Left hindlimb (tissue), 1 donor: ENCODE measurements at regions not wholly inside any gene's neighbourhood (a gene's known extent, or its start where the extent isn't known, plus 50 kb on each side); places are given as distances from the start of the nearest gene placed in this dataset.

Source experiments
- DNase-seq: peaks from one replicate; pipeline ENCODE4 v3.0.0-alpha.2; 2018

DNA sequence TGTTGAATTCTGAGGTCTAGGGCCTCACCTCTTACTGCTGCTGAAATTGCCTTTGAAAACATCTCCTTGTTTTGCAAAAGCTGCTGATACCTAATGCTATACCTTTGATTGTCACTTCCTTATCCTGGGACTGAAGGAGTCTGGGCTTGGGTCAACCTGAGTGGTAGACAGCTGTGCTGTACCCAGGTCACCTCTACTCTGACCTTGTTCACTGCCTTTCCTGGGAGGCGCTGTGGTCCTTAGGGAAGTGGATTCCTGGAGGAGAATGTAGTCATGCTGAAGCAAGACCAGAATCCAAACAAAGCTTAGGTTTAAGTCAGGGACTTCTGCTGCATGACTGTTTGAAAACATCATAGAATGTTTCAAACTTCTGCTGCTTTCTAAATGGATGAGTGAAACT is 191.4 kb downstream of the SNAPC1 start:
- no peak for DNase-seq

DNA sequence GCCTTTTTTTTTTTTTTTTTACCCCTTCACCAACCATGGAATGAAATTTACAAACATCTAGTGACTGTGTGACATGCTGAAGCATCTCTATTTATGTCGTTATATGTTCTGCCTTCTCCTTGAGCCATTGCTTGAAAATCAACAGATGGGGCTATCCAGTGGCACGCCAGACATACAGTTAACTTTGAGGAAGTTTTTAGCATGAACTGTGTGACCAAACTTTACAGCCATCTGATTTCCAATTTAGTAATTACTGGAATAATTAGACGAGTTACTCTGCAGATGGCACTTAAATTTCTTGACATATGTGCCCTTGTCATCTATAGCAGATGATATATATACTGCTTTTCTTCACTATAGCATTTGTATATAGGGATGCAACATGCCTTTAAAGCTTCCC is 192.1 kb downstream of the SNAPC1 start:
- no peak for DNase-seq

DNA sequence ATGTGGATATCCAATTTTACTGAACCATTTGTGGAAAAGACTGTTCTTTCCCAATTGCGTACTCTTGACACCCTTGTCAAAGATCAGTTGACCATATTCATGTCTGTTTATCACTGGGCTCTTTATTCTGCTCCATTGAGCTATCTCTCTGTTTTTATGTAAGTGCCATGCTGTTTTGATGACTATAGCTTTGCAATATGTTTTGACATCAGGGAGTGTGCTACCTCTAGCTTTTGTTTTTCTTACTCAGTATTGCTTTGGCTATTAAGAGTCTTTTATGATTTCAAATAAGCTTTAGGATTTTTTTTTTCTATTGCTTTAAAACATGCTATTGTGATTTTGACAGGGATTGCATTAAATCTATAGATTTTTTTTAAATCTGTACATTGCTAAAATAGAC is 194.3 kb downstream of the SNAPC1 start:
- no peak for DNase-seq

DNA sequence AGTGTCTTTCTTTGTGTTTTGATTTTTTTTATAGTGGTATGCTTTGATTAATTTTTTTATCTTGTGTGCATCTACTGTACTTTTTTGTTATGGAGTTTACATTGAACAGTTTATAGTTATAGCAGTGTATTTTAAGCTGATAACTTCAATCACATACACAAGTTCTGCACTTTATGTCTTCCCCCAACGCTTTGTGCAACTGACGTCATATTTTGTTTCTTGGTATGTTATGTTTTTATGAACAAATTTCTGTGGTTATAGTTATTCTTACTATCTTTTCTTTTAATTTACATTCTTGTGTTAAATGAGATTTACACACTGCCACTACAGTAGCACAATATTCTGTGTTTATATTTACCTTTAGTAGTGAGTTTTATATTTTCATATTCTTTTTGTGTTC is 197.1 kb downstream of the SNAPC1 start:
- no peak for DNase-seq

DNA sequence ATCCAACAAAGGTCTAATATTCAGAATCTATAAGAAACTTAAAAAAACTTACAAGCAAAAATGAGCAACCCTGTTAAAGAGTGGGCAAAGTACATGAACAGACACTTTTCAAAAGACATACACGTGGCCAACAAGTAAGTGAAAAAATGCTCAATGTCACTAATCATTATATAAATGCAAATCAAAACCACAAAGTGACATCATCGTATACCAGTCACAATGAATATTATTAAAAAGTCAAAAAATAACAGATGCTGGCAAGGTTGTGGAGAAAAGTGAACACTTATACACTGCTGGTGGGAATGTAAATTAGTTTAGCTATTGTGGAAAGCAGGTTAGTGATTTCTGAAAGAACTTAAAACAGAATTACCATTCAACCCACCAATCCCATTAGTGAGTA is 199.1 kb downstream of the SNAPC1 start:
- no peak for DNase-seq

DNA sequence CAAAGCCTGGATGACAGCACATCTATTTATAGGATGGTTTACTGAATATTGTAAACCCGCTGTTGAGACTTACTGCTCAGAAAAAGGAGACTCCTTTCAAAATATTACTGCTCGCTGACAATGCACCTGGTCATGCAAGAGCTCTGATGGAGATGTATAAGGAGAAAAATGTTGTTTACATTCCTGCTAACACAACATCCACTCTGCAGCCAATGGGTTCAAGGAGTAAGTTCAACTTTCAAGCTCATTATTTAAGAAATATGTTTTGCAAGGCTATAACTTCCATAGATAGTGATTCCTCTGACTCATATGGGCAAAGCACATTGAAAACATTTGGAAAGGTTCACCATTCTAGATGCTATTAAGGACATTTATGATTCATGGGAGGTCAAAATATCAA is 201.7 kb downstream of the SNAPC1 start:
- DNase-seq, result no peak

DNA sequence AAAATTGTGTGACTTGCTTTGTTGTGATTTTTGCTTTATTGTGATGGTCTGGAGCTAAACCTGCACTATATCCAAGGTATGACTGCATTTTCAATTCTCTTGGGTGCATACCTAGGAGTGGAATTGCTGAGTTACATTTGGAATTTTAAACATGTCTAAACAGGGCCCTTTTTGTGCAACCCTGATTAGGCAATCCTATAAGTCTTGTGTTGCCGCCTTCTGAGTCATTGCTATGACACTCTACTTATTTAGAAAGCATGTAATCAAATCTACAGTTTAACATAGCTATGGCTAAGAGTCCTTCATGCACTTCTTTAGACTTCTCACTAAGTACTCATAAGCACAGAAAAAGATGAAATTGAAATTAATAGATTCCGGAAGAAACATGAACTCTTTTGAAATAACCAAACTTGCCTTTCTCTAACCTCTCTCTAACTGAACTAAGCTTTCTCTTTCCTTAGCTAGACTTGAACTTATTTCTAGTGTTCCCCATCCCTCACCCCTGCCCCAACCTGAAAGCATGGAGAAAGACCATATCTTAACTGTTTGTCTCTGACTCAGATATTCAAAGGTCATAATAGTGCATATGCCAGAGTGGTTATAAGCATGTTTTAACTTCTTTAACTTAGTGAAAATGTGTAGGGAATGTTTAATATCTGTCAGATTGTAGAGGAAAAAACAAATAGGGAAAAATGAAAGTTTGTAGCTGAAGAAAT is 203.0 kb downstream of the SNAPC1 start:
- no peak for DNase-seq

DNA sequence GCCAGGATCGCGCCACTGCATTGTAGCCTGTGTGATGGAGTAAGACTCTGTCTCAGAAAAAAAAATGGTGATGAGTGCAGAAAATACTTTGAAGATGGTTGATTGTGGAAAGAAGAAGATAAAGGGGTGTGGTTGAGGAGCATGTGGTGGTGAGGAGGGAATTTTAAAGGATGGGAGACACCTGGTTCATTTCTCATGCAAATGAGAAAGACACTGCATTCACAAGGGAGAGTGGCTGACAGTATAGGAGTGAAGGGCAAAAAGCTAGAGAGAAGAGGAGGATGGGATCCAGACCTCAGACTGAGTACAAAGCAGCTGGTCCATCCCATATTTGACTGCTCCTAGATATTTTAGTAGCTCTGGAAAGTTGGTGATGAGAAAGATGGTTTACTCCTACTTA is 206.0 kb downstream of the SNAPC1 start:
- DNase-seq, result no peak

DNA sequence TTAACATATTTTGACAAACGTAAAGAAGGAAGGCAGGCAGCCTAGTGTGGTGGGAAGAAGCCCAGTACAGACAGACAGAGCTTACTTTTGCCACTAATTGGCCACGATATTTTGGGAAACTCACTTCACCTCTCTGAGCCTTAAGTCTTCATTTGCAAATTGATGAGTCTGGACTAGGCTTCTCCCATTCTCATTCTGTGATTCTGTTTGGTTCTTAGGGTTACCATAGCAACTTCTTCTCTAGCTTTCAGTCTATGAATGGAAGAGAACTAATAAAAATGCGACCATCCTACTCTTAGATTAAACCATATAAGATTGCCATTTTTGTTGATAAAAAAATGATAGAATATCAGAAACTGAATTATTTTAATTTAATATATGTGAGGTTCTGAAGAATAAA is 210.5 kb downstream of the SNAPC1 start:
- DNase-seq, result no peak

- DNase-seq, result no peak
Measured at GRCh38 chr14:61973981-61974380, 211.8 kb downstream of the SNAPC1 start.

DNA sequence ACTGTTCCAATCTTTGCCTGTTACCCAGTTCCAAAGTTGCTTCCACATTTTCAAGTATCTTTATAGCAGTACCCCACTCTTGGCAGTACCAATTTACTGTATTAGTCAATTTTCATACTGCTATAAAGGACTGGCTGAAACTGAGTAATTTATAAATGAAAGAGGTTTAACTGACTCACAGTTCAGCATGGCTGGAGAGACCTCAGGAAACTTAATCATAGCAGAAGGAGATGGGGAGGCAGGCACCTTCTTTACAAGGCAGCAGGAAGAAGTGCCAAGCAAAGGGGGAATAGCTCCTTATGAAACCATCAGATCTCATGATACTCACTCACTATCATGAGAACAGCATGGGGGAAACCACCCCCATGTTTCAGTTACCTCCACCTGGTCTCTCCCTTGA is 215.0 kb downstream of the SNAPC1 start:
- DNase-seq, result no peak

DNA sequence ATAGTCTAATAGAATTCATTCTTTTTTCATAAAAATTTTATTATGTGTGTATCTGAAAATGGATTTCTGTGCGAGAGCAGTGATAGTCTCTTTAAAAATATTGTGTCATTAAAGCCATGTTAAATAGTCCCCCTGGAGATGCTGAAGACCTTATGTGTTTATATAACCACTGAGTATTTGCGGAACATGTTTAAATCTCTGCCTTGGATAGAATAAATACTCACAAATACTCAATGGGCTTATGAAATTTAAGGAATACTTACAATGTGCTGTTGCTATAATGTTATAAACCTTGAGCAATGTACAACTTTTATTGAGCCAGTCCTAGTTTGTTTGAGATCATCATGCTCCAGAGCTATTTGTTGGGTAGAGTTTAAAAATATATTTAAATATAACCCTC is 226.0 kb downstream of the SNAPC1 start:
- DNase-seq, result no peak

DNA sequence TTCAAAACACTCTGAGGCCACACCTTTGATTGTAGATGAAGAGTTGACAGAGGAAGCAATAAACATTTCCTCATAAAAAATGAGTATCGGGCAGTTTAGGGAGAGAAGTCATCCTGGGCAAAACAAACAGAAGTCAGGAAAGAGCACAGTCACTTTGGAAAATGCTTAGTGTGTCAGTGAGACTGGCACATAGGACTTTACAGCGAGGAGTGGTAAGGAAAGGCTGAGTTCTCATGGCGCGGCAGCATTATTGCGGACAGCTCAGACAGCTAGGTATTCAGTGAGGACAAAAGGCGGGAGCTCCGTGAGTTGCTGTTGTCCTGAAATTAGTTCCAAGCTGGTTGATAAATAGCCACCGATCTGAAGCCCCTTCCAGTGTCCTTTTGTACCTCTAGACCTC is 229.9 kb downstream of the SNAPC1 start:
- DNase-seq, result no peak

- DNase-seq, result no peak
Measured at GRCh38 chr14:61992926-61993325, 230.7 kb downstream of the SNAPC1 start.

DNA sequence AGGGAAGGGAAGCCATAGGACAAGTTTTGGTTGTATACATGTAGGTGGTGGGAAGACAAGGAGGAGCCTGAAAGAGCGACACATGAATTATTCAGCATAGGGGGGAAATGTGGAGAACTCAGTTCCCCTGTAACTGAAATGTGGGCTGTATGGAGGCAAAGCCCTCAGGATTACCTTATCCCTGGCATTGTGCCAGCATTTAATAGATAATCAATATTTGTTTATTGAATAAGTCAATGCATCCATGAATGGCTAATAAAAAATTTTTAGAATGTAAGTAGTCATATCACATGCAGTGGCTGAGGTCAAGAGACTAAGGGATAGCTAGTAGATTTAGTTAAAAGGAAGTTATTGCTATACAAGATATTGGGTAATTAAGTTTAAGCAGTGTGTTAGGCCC is 232.4 kb downstream of the SNAPC1 start:
- DNase-seq, result no peak

- DNase-seq, result no peak
Measured at GRCh38 chr14:61996753-61997152, 234.5 kb downstream of the SNAPC1 start.

GRCh38 chr14:61997161-61997560 is 234.9 kb downstream of the SNAPC1 start:
- DNase-seq, result no peak

- DNase-seq, result no peak
Measured at GRCh38 chr14:62001963-62002362, 239.7 kb downstream of the SNAPC1 start.

DNA sequence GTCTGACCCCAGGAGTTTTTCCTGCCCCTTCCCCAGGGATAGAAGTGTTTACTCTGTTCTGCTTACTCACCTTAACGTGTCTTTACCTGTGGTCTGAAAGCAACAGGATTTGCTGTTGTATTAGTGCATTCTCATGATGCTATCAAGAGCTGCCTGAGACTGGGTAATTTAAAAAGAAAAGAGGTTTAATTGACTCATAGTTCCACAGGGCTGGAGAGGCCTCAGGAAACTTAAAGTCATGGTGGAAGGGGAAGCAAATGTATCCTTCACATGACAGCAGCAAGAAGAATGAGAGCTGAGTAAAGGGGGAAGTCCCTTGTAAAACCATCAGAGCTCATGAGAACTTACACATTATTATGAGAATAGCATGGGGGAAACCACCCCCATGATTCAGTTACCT is 240.4 kb downstream of the SNAPC1 start:
- DNase-seq, result no peak

DNA sequence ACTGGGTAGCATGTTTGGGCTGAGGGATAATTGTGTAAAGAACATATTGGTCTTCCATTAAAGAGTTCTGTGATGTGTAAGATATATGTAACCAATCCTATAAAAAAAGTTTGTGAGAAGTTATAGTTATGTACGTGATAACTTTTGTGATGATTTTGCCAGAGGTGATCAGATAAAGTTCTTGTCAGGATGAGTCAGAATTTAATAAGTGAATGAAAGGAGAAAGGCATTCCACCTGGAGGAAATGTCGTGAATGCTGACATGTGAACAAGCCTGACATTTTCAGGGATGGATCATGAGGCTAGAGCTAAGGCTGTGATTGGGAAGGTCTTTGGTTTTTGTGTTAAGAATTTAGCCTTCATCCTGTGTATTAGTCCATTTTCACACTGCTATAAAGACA is 241.5 kb downstream of the SNAPC1 start:
- DNase-seq, result no peak

GRCh38 chr14:62006116-62006731 is 244.0 kb downstream of the SNAPC1 start:
- DNase-seq, result no peak

- no peak for DNase-seq
Measured at GRCh38 chr14:62015243-62015642, 253.0 kb downstream of the SNAPC1 start.

- DNase-seq, result no peak
Measured at GRCh38 chr14:62015945-62016344, 253.7 kb downstream of the SNAPC1 start.

DNA sequence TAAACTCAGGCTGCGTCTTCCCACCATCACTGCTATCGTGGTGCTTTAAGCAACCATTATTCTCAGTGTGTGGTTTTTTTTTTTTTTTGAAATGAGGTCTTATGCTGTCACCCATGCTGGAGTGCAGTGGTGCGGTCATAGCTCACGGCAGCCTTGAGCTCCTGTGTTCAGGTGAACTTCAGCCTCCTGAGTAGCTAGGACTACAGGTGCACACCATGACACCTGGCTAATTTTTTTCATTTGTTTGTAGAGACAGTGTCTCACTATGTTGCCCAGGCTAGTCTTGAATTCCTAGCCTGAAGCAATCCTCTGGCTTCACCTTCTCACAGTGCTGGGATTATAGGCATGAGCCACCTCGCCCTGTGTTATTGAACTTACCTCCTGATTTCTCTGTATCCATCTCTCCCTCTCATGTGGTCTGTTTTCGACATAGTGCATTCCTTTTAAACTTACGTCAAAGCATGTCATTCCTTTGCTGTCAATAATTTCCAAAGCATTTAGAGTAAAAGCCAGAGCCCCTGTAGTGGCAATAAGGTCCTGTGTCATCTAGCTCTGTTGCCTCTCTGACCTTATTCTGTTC is 255.5 kb downstream of the SNAPC1 start:
- DNase-seq, result no peak

DNA sequence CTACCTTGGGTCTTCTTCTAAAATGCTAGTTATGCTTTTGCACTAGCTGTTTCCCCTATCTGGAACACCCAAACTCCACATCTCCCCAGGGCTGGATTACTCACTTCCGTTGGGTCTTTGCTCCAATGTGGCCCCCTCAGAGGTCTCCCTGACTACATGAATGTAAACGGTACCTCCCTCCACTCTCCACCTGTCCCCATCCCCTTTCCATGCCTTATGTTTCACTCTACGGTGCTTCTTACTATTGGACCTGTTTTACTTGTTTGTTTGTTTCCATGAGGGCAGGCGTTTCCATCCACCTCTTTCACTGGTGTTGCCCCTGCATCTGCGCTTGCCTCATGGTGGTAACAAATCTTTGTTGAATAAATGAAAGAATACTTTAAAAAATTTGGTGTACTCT is 256.4 kb downstream of the SNAPC1 start:
- no peak for DNase-seq
